Left lung (tissue), 4 donors: ENCODE measurements at regions not wholly inside any gene's neighbourhood (a gene's known extent, or its start where the extent isn't known, plus 50 kb on each side); places are given as distances from the start of the nearest gene placed in this dataset.
A peak's percentile ranks its signal among the peaks of the same experiment; 100 is the strongest.

ENCODE experiments used
- ATAC-seq: fragments of 200-7000 bp; cut with Tn5 transposase; one replicate; pipeline ENCODE4 v1.9.1; 2020; ENCODE audit warnings: moderate library complexity
- DNase-seq, 4 donors: peaks; one replicate each; pipeline ENCODE4 v3.0.0-alpha.2; 2013 to 2020
- H3K27ac ChIP-seq, 2 donors: fragments of 200-600 bp; sonication (generic) in 1 of 2; one replicate each; pipeline versions ENCODE4 v1.5.0 to v1.8.0; 2020 to 2021
- H3K27me3 ChIP-seq, 2 donors: fragments of 200-600 bp; sonication (generic) in 1 of 2; one replicate each; pipeline versions ENCODE4 v1.5.0 to v1.8.0; 2020 to 2021
- H3K36me3 ChIP-seq, 2 donors: fragments of 200-600 bp; sonication (generic) in 1 of 2; one replicate each; pipeline versions ENCODE4 v1.5.0 to v1.8.0; 2020 to 2021
- H3K4me1 ChIP-seq, 2 donors: fragments of 200-600 bp; one replicate each; pipeline ENCODE4 v1.8.0; 2021
- H3K4me3 ChIP-seq, 2 donors: fragments of 200-600 bp; sonication (generic) in 1 of 2; one replicate each; pipeline versions ENCODE4 v1.5.0 to v1.8.0; 2020 to 2021; ENCODE audit warnings: mild to moderate bottlenecking in 1 of 2
- H3K9me3 ChIP-seq, 2 donors: fragments of 200-600 bp; sonication (generic) in 1 of 2; one replicate each; pipeline versions ENCODE4 v1.5.0 to v1.8.0; 2020 to 2021
- intact Hi-C, 2 donors: fragments of 100-400 bp; cut with DNase I; formaldehyde crosslinking; loops; one replicate each; pipeline versions ENCODE4 v1.11.2 to v1.14.2; 2022
- TF ChIP-seq, protein P1 (sequence below), 2 donors: fragments of 200-600 bp; sonication (generic) in 1 of 2; IDR thresholded peaks; one replicate each; pipeline versions ENCODE4 v1.5.0 to v1.8.0; 2021; ENCODE audit warnings: antibody characterized with exemption in 2 of 2
- donor health status: DM: no; HTN: yes; CAD: no.
- donor health status: DM: no; HTN: no; CAD: no.

DNA sequence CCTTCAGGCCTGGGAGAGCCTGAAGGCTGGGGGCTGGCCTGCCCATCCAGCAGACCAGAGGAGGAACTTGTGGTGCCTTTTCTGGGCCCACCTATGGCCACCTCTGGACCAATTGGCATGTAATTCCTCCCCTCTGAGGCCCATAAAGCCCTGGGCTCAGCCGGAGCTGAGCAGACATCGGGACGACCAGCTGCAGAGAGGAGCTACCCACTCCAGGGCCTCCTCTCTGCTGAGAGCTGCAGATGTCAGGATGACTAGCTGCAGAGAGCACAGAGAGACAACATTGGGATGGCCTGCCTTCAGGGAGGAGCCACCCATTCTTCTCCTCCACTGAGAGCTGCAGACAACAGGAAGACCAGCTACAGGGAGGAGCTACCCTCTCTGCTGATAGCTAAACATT lies 370.1 kb downstream of the CD83 start:
- TF ChIP-seq, protein P1, sequence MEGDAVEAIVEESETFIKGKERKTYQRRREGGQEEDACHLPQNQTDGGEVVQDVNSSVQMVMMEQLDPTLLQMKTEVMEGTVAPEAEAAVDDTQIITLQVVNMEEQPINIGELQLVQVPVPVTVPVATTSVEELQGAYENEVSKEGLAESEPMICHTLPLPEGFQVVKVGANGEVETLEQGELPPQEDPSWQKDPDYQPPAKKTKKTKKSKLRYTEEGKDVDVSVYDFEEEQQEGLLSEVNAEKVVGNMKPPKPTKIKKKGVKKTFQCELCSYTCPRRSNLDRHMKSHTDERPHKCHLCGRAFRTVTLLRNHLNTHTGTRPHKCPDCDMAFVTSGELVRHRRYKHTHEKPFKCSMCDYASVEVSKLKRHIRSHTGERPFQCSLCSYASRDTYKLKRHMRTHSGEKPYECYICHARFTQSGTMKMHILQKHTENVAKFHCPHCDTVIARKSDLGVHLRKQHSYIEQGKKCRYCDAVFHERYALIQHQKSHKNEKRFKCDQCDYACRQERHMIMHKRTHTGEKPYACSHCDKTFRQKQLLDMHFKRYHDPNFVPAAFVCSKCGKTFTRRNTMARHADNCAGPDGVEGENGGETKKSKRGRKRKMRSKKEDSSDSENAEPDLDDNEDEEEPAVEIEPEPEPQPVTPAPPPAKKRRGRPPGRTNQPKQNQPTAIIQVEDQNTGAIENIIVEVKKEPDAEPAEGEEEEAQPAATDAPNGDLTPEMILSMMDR (IDR thresholded peaks at IDR 0.05), result no peak
- intact Hi-C loops, result no loop called here

DNA sequence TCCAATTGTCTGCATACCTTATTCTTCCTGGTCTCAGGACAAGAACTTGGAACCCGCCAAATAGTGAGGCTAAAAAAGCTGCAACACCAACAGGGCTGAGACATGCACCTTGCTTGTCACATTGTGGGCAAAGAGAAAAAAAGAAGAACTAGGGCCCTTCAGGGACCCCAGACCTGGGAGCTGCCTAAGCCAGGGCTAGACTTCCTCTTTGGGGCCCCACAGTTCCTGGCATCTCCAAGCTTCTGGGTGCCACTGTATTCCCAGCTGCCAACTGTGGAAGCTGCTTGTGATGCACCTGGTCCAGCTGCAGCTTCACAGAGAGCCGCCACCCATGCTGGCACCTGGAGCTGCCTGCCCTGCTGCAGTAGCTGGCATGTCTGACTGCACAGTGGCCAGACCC lies 370.6 kb downstream of the CD83 start:
- DNase-seq, result peak in 1 of 4 donors; percentile 43

More for the DNA sequence above, 370.1 kb downstream of the CD83 start:
- Histone ChIP-seq H3K4me3 (no peak overlapping the region), H3K4me1 (no peaks in the 10 kb centered on the region), H3K27me3 (no peaks in the 10 kb centered on the region), H3K36me3 (no peaks in the 10 kb centered on the region), H3K9me3 (peaks cover 0 to 7% of the 10 kb centered on the region in 2 donors), H3K27ac (no peak overlapping the region)
- ATAC-seq (no peak), DNase-seq (no peak)

DNA sequence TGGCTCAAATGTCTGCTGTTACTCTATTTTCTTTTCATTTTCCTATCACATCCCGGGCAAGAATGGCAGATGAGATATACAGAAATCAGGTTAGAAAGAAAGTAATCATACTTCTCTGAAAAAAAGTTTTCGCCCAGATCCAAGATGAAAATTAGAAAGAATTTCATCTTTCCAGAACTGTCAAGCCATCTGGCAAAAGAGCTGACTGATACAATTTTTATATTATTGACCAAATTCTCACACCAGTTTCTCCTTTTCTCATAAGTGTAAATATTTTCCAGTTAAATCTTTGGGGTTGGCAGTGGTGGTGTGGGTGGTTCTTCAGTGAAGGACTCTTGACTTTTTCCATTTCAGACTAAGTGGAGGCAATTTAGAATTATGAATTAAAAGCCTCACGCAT lies 371.9 kb downstream of the CD83 start:
- ATAC-seq (peak; percentile 55), DNase-seq (no peak)
- H3K27me3 ChIP-seq, result no peaks in the 10 kb centered on the region
- H3K27ac ChIP-seq, result no peak overlapping the region
- H3K9me3 ChIP-seq, result peaks cover 0 to 7% of the 10 kb centered on the region in 2 donors
- TF ChIP-seq, protein P1 (IDR thresholded peaks at IDR 0.05), result no peak
- no peaks in the 10 kb centered on the region for H3K4me1 ChIP-seq
- H3K4me3 ChIP-seq, result no peak overlapping the region
- H3K36me3 ChIP-seq, result no peaks in the 10 kb centered on the region
- intact Hi-C loops, result no loop called here

More for the DNA sequence above, 370.6 kb downstream of the CD83 start:
- no peaks in the 10 kb centered on the region for H3K36me3 ChIP-seq
- TF ChIP-seq, protein P1 (IDR thresholded peaks at IDR 0.05), result no peak
- intact Hi-C loops, result no loop called here
- H3K27ac ChIP-seq, result no peak overlapping the region
- H3K4me1 ChIP-seq, result no peaks in the 10 kb centered on the region
- H3K27me3 ChIP-seq, result no peaks in the 10 kb centered on the region
- H3K4me3 ChIP-seq, result no peak overlapping the region
- peaks cover 0 to 7% of the 10 kb centered on the region in 2 donors for H3K9me3 ChIP-seq
- ATAC-seq, result no peak

DNA sequence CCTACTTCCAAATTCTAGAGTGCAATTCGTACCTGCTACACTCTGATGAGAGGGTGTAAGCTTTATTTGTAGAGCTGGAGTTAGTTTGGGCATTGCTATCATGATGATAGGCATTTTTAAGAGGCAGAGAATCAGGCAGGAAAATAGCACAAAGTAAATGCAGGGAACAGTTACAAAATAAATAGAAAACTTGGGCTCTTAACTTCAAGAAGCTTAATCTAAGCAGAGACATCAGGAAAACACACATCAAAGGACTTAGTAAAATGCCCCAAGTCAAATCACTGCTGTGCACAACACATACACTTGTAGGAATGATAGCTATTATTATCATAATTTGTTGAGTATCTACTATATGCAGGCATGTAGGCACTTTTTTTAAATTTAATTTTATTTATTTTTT lies 381.2 kb downstream of the CD83 start:
- intact Hi-C loops, result no loop called here

DNA sequence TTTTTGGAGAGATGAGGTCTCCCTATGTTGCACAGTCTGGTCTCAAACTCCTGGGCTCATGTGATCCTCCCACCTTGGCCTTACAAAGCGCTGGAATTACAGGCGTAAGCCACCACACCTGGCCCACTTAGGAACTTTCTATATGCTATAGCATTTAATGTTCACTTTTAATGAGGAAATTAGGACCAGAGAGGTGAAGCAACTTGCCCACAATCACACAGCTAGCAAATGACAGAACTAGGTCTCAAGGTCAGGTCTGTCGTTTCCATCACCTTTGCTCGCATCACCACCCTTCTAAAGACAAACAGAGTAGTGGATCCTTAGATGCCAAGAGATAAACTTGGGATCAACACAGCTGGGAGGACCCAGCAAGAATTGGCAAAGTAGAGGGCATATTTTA lies 381.7 kb downstream of the CD83 start:
- TF ChIP-seq, protein P1 (IDR thresholded peaks at IDR 0.05), result no peak
- DNase-seq (no peak), ATAC-seq (no peak)
- H3K36me3 ChIP-seq, result no peaks in the 10 kb centered on the region
- no peak overlapping the region for H3K4me3 ChIP-seq
- H3K4me1 ChIP-seq, result no peaks in the 10 kb centered on the region
- H3K9me3 ChIP-seq, result peaks cover 0 to 1% of the 10 kb centered on the region in 2 donors
- H3K27ac ChIP-seq, result no peak overlapping the region
- H3K27me3 ChIP-seq, result no peaks in the 10 kb centered on the region
- intact Hi-C loops, result no loop called here

More for the DNA sequence above, 381.2 kb downstream of the CD83 start:
- H3K27ac ChIP-seq, result no peak overlapping the region
- no peak for ATAC-seq
- peaks cover 0 to 1% of the 10 kb centered on the region in 2 donors for H3K9me3 ChIP-seq
- H3K4me1 ChIP-seq, result no peaks in the 10 kb centered on the region
- no peak overlapping the region for H3K4me3 ChIP-seq
- H3K27me3 ChIP-seq, result no peaks in the 10 kb centered on the region
- H3K36me3 ChIP-seq, result no peaks in the 10 kb centered on the region
- no peak for DNase-seq
- TF ChIP-seq, protein P1 (IDR thresholded peaks at IDR 0.05), result no peak
